T-helper 1 cell treated with Interleukin-12 subunit alpha and Interleukin-12 subunit beta and Interleukin-4 antibody, amounts not matched to agents 30 μg/mL and 1 μg/mL, for 36 hours (primary cell): ENCODE measurements at regions not wholly inside any gene's neighbourhood (a gene's known extent, or its start where the extent isn't known, plus 50 kb on each side); places are given as distances from the start of the nearest gene placed in this dataset.

ENCODE experiments used
- H3K27ac Mint-ChIP-seq: one replicate; pipeline ENCODE4 v1.8.0; 2021; ENCODE audit warnings: mild to moderate bottlenecking, mixed read lengths
- H3K27me3 Mint-ChIP-seq: one replicate; pipeline ENCODE4 v1.8.0; 2021; ENCODE audit warnings: low read depth, mixed read lengths
- H3K36me3 Mint-ChIP-seq: one replicate; pipeline ENCODE4 v1.8.0; 2021; ENCODE audit warnings: low read depth, mixed read lengths
- H3K4me1 Mint-ChIP-seq: one replicate; pipeline ENCODE4 v1.8.0; 2021; ENCODE audit warnings: low read depth, mixed read lengths
- H3K4me3 Mint-ChIP-seq: one replicate; pipeline ENCODE4 v1.8.0; 2021; ENCODE audit warnings: mild to moderate bottlenecking, moderate library complexity, mixed read lengths
- H3K9me3 Mint-ChIP-seq: one replicate; pipeline ENCODE4 v1.8.0; 2021; ENCODE audit warnings: mixed read lengths

DNA sequence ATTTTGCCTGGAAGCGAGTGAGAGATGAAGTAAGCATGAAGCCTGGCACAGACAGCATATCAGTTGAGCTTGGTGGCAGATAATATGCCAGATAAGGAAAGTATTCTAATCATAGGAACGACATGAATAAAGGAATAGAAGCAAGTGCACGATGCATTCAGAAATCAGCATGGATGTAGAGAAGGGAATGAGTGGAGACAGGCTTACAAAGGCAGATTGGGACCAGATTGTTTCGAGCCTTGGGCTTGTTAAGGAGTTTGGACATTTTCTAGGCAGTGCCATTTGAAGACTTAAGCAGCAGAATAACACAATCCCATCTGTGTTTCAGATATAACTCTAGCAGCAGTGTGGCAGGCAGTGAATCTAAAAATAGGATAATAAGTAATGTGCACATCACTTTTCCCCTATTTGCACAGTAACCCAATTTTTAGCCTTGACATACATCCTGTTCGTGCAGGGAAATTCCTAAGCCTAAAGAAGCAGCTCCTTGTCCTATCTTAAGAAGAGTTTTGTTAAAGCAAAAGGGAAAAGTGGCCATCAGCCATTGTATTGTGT lies 450.2 kb downstream of the PLCL1 start:
- H3K4me1 Mint-ChIP-seq, result no peaks in the 10 kb centered on the region
- H3K36me3 Mint-ChIP-seq, result no peaks in the 10 kb centered on the region
- H3K4me3 Mint-ChIP-seq, result no peak overlapping the region
- peaks cover 8% of the 10 kb centered on the region for H3K27me3 Mint-ChIP-seq
- H3K9me3 Mint-ChIP-seq, result no peaks in the 10 kb centered on the region
- no peak overlapping the region for H3K27ac Mint-ChIP-seq

DNA sequence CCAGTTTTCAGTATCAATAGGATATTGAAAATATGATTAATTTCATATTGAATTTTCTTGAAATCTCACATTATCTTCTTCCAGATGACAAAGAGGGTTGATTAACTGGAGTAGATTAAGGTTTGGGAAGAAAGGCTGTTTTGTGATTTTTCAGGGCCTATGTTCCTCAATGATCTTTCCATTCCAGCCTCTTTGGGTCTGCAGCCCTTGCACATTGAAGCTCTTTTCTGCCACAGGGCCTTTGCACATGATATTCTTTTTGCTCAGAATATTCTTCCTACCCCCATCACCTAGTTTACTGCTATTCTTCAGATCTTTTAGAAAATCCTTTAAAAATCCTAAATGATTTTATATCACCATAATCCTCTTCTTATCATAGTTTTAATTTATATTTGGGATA lies 449.6 kb downstream of the PLCL1 start:
- Mint-ChIP-seq H3K27ac (no peak overlapping the region), H3K9me3 (no peaks in the 10 kb centered on the region), H3K36me3 (no peaks in the 10 kb centered on the region), H3K4me1 (no peaks in the 10 kb centered on the region), H3K27me3 (peaks cover 8% of the 10 kb centered on the region), H3K4me3 (no peak overlapping the region)

DNA sequence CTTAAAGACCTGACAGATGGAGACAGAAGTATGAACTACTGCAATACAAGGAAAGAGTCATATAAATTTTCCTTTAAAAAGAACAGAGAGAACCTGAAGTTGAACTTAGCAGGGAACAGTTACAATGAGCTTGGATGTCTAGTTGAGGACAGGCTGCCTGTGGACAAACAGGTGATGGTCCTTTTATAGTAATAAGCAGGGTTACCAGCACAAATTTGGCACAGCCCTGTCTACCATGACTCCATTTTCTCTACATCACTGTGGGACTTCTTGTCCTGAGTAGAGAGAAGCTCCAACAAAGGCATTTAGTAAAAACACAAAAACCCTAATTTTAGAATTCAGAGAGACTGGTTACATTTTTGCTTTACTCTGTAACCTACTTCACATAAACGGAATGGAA lies 448.1 kb downstream of the PLCL1 start:
- Mint-ChIP-seq H3K9me3 (no peaks in the 10 kb centered on the region), H3K4me3 (no peak overlapping the region), H3K27me3 (peaks cover 8% of the 10 kb centered on the region), H3K4me1 (no peaks in the 10 kb centered on the region), H3K27ac (no peak overlapping the region), H3K36me3 (no peaks in the 10 kb centered on the region)

DNA sequence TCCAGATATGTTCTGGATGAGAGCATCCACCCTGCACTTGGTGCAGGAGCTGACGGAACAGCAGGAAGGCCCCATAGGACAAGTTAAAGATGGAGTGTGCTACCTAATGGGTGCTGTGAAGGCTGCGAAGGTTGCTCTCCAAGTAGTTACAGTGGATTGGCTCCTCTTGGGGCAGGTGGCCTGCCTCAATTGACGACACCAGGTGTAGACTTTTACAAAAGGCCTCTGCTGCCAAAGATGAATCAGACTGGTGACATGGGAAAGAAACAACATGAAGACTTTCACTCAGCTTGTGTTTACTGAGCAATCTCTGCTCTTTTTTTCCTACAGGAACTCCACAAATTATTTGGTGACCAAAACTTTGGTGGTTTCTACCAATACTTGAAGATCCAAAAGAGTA lies 437.7 kb downstream of the PLCL1 start:
- Mint-ChIP-seq H3K27ac (no peak overlapping the region), H3K27me3 (no peaks in the 10 kb centered on the region), H3K36me3 (no peaks in the 10 kb centered on the region), H3K9me3 (no peaks in the 10 kb centered on the region), H3K4me1 (no peaks in the 10 kb centered on the region), H3K4me3 (no peak overlapping the region)

GRCh38 chr2:198238429-198238828 lies 434.0 kb downstream of the PLCL1 start:
- Mint-ChIP-seq H3K27me3 (peaks cover under 1% of the 10 kb centered on the region), H3K4me1 (no peaks in the 10 kb centered on the region), H3K9me3 (no peaks in the 10 kb centered on the region), H3K4me3 (no peak overlapping the region), H3K36me3 (no peaks in the 10 kb centered on the region), H3K27ac (no peak overlapping the region)

GRCh38 chr2:198236338-198236737 lies 431.9 kb downstream of the PLCL1 start:
- Mint-ChIP-seq H3K4me3 (no peak overlapping the region), H3K36me3 (no peaks in the 10 kb centered on the region), H3K27ac (no peak overlapping the region), H3K27me3 (peaks cover 4% of the 10 kb centered on the region), H3K4me1 (no peaks in the 10 kb centered on the region), H3K9me3 (no peaks in the 10 kb centered on the region)

DNA sequence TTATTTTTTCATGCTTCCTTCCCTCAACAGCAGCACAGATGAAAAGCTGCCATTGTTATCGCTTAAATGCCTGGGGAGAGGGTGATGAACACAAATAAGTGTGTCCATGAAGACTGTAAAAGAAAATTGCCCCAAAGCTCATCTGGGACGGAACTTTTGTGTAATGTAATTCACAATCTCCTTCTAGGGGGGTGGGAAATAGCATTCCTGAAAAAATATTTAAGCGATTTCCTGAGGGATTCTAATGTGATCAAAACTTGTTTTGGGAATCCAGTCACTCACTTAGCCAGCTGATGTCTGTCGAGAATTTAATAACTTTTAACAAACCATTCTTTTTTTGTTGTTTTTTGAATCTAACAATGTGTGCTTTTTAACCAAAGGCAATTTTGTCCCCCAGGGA lies 427.9 kb downstream of the PLCL1 start:
- Mint-ChIP-seq H3K9me3 (no peaks in the 10 kb centered on the region), H3K4me3 (no peak overlapping the region), H3K27me3 (peaks cover 13% of the 10 kb centered on the region), H3K36me3 (no peaks in the 10 kb centered on the region), H3K4me1 (no peaks in the 10 kb centered on the region), H3K27ac (no peak overlapping the region)

GRCh38 chr2:198231562-198231961 lies 427.2 kb downstream of the PLCL1 start:
- Mint-ChIP-seq H3K27ac (no peak overlapping the region), H3K4me3 (no peak overlapping the region), H3K4me1 (no peaks in the 10 kb centered on the region), H3K9me3 (no peaks in the 10 kb centered on the region), H3K27me3 (peaks cover 13% of the 10 kb centered on the region), H3K36me3 (no peaks in the 10 kb centered on the region)

GRCh38 chr2:198220763-198221610 lies 416.6 kb downstream of the PLCL1 start:
- Mint-ChIP-seq H3K9me3 (no peaks in the 10 kb centered on the region), H3K4me1 (no peaks in the 10 kb centered on the region), H3K27ac (no peak overlapping the region), H3K4me3 (no peak overlapping the region), H3K36me3 (no peaks in the 10 kb centered on the region), H3K27me3 (no peaks in the 10 kb centered on the region)

- no peaks in the 10 kb centered on the region for H3K9me3 Mint-ChIP-seq
- no peak overlapping the region for H3K4me3 Mint-ChIP-seq
- no peaks in the 10 kb centered on the region for H3K4me1 Mint-ChIP-seq
Measured at GRCh38 chr2:198219292-198219691, 414.9 kb downstream of the PLCL1 start.

DNA sequence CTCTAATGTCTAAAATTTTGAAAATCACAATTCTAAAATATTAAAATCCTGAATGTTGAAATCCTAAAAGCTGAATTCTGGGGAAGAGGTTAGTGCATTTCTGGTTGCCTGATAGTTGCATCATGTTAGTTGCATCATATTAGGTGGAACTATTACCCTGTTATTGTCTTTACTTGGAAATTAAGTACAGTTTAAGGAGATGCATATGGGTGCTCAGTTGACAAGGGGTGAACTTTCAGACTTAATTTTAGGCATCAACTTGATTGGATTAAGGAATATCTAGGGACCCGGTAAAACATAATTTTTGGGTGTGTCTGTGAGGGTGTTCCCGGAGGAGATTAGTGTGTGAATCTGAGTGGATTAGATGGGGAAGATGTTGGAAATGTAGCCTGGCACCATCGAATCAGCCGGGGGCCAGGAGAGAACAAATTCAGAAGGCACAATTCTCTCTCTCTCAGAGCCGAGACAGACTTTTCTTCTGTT lies 409.8 kb downstream of the PLCL1 start:
- H3K27ac Mint-ChIP-seq, result no peak overlapping the region
- no peak overlapping the region for H3K4me3 Mint-ChIP-seq
- H3K36me3 Mint-ChIP-seq, result no peaks in the 10 kb centered on the region
- H3K4me1 Mint-ChIP-seq, result no peaks in the 10 kb centered on the region
- no peaks in the 10 kb centered on the region for H3K27me3 Mint-ChIP-seq
- no peaks in the 10 kb centered on the region for H3K9me3 Mint-ChIP-seq

More at GRCh38 chr2:198219292-198219691, 414.9 kb downstream of the PLCL1 start:
- no peaks in the 10 kb centered on the region for H3K27me3 Mint-ChIP-seq
- H3K27ac Mint-ChIP-seq, result no peak overlapping the region
- no peaks in the 10 kb centered on the region for H3K36me3 Mint-ChIP-seq

GRCh38 chr2:198213253-198213652 lies 408.9 kb downstream of the PLCL1 start:
- Mint-ChIP-seq H3K9me3 (no peaks in the 10 kb centered on the region), H3K4me3 (no peak overlapping the region), H3K27me3 (no peaks in the 10 kb centered on the region), H3K36me3 (no peaks in the 10 kb centered on the region), H3K4me1 (no peaks in the 10 kb centered on the region), H3K27ac (no peak overlapping the region)

DNA sequence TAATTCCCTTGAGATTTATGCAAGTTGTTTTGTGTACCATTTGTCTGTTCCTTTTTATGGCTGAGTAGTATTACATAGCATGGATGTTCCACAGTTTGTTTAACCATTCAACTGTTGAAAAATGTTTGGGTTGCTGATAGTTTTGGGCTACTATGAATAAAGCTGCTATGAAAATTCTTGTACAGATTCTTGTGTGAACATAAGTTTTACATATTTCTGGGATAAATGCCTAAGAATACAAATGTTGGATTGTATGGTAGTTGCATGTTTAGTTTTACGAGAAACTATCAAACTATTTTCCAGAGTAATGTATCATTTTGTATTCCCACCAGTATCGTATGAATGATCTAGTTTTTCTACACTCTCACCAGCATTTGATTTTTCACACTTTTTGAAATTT lies 407.3 kb downstream of the PLCL1 start:
- Mint-ChIP-seq H3K27ac (no peak overlapping the region), H3K4me3 (no peak overlapping the region), H3K27me3 (no peaks in the 10 kb centered on the region), H3K4me1 (no peaks in the 10 kb centered on the region), H3K9me3 (no peaks in the 10 kb centered on the region), H3K36me3 (no peaks in the 10 kb centered on the region)

GRCh38 chr2:198203336-198204069 lies 399.1 kb downstream of the PLCL1 start:
- H3K36me3 Mint-ChIP-seq, result no peaks in the 10 kb centered on the region
- H3K27ac Mint-ChIP-seq, result no peak overlapping the region
- H3K4me3 Mint-ChIP-seq, result no peak overlapping the region

More at GRCh38 chr2:198203336-198204069, 399.1 kb downstream of the PLCL1 start:
- H3K9me3 Mint-ChIP-seq, result no peaks in the 10 kb centered on the region
- no peaks in the 10 kb centered on the region for H3K27me3 Mint-ChIP-seq
- H3K4me1 Mint-ChIP-seq, result no peaks in the 10 kb centered on the region
